MCF 10A (cell line): ENCODE measurements at regions not wholly inside any gene's neighbourhood (a gene's known extent, or its start where the extent isn't known, plus 50 kb on each side); places are given as distances from the start of the nearest gene placed in this dataset.
A peak's percentile ranks its signal among the peaks of the same experiment; 100 is the strongest.
"Not testable (repeated sequence)": the region's sequence is repeated elsewhere in the genome, so short reads cannot be mapped to it uniquely, and the experiment has no call there.

ENCODE experiments used
- BruUV-seq: library from RNA; stranded (reverse); fragments of 400-500 nt; replicated peaks from 2 replicates; lab custom pipeline; 2021; lab: Mats Ljungman, UMichigan
- CTCF ChIA-PET: fragments of 300-600 bp; sonication (Branson Sonifier 250); formaldehyde crosslinking; extraction: SDS; loops from one replicate; lab custom pipeline; 2021; ENCODE audit warnings: antibody characterized with exemption, inconsistent platforms; lab: Yijun Ruan, JAX
- POLR2A ChIA-PET: fragments of 300-600, 350-650 bp; sonication (Branson Sonifier 250); formaldehyde crosslinking; extraction: SDS; loops from one replicate; lab custom pipeline; 2020; ENCODE audit warnings: antibody characterized with exemption, inconsistent platforms; lab: Yijun Ruan, JAX
- DNase-seq: peaks from one replicate; pipeline ENCODE4 v3.0.0-alpha.2; 2018; ENCODE audit not compliant: unreplicated experiment
- H3K27ac Mint-ChIP-seq: one replicate; pipeline ENCODE4 v1.8.0; 2022; ENCODE audit warnings: mild to moderate bottlenecking, low read depth, mixed read lengths; ENCODE audit not compliant: unreplicated experiment
- H3K27me3 Mint-ChIP-seq: one replicate; pipeline ENCODE4 v1.8.0; 2022; ENCODE audit warnings: mixed read lengths; ENCODE audit not compliant: insufficient read depth, unreplicated experiment
- H3K36me3 Mint-ChIP-seq: one replicate; pipeline ENCODE4 v1.8.0; 2022; ENCODE audit warnings: mild to moderate bottlenecking, moderate library complexity, mixed read lengths; ENCODE audit not compliant: insufficient read depth, unreplicated experiment
- H3K4me1 Mint-ChIP-seq: one replicate; pipeline ENCODE4 v1.8.0; 2022; ENCODE audit warnings: mixed read lengths; ENCODE audit not compliant: insufficient read depth, unreplicated experiment
- H3K4me3 Mint-ChIP-seq: one replicate; pipeline ENCODE4 v1.8.0; 2022; ENCODE audit warnings: mild to moderate bottlenecking, moderate library complexity, mixed read lengths; ENCODE audit not compliant: unreplicated experiment
- H3K9me3 Mint-ChIP-seq: one replicate; pipeline ENCODE4 v1.8.0; 2022; ENCODE audit warnings: mixed read lengths; ENCODE audit not compliant: unreplicated experiment
- intact Hi-C: fragments of 100-400 bp; cut with micrococcal nuclease; formaldehyde crosslinking; loops from 2 replicates; pipeline ENCODE4 v1.14.1; 2022
- TF ChIP-seq, protein P1 (sequence below): fragments of 200-600 bp; IDR thresholded peaks from one replicate; pipeline ENCODE4 v1.8.0; 2022; ENCODE audit warnings: antibody characterized with exemption, mild to moderate bottlenecking; ENCODE audit not compliant: unreplicated experiment

DNA sequence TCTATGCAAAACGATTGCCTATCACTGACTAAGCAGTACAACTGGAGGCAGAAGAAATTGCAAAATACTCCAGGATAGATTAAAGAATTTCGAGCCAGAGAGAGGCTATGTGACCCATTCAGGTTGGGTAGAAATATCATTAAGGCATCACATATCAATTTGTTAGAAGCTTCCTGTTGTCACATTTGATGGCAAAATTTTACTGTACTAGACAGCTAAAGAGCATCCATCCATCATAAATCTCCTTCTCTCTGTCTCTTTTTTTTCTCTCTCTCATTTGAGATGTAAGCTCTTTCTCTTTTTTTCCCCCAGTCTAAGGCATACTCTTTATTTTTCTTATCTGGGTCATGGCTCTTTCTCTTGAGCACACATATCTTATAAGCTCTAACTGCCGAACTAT lies 155.7 kb downstream of the EVA1A start:
- intact Hi-C loops, result loop anchor here (1.0 to 10.0 kb wide), 7 partner anchors 110 to 715 kb away; partner anchors contain the start of gene TACR1
- ChIA-PET POLR2A (interaction anchor here (1.1 kb wide), 1 partner anchor 12 kb away, joined by 4 read pairs; no protein-coding TSS in a partner anchor), CTCF (interaction anchor here (0.6 to 6.2 kb wide), 18 partner anchors 8 to 714 kb away, joined by 3 to 66 read pairs (median 4); no protein-coding TSS in a partner anchor)
- BruUV-seq, result no TSS peak
- Mint-ChIP-seq H3K9me3 (no peaks in the 10 kb centered on the region), H3K27me3 (peaks cover 99% of the 10 kb centered on the region), H3K36me3 (no peaks in the 10 kb centered on the region), H3K4me1 (no peaks in the 10 kb centered on the region), H3K4me3 (no peak overlapping the region), H3K27ac (no peak overlapping the region)
- TF ChIP-seq, protein P1, sequence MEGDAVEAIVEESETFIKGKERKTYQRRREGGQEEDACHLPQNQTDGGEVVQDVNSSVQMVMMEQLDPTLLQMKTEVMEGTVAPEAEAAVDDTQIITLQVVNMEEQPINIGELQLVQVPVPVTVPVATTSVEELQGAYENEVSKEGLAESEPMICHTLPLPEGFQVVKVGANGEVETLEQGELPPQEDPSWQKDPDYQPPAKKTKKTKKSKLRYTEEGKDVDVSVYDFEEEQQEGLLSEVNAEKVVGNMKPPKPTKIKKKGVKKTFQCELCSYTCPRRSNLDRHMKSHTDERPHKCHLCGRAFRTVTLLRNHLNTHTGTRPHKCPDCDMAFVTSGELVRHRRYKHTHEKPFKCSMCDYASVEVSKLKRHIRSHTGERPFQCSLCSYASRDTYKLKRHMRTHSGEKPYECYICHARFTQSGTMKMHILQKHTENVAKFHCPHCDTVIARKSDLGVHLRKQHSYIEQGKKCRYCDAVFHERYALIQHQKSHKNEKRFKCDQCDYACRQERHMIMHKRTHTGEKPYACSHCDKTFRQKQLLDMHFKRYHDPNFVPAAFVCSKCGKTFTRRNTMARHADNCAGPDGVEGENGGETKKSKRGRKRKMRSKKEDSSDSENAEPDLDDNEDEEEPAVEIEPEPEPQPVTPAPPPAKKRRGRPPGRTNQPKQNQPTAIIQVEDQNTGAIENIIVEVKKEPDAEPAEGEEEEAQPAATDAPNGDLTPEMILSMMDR, result no peak
- DNase-seq, result no peak

DNA sequence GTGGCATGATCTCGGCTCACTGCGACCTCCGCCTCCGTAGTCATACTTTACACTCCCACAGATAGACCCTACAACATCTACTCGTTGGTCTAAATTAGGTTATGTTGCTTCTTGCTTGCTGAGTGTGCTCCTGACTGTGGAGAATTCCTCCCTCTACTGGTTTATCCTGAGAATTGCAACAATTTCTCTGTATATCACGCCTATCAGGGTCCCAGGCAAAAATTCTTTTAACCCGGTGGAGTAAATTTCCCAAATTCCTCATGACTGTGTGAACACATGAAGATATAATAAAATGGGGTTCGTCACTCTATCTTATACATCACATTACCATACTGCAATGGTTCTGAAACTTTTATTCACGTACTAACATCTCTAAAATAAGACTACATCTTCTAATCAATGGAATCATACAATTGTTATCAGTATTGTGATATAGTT lies 156.7 kb downstream of the EVA1A start:
- DNase-seq, result peak; percentile 58
- no peaks in the 10 kb centered on the region for H3K36me3 Mint-ChIP-seq
- POLR2A ChIA-PET, result interaction anchor here (0.6 kb wide), 1 partner anchor 511 kb away, joined by 3 read pairs; no protein-coding TSS in a partner anchor
- TF ChIP-seq, protein P1, result peak; percentile 86
- no TSS peak for BruUV-seq
- H3K4me3 Mint-ChIP-seq, result no peak overlapping the region
- intact Hi-C loops, result loop anchor here (1.0 to 10.0 kb wide), 7 partner anchors 109 to 714 kb away; partner anchors contain the start of gene TACR1
- H3K27me3 Mint-ChIP-seq, result peaks cover 100% of the 10 kb centered on the region
- CTCF ChIA-PET, result interaction anchor here (0.8 to 6.2 kb wide), 10 partner anchors 9 to 665 kb away, joined by 3 to 66 read pairs (median 4); no protein-coding TSS in a partner anchor
- H3K27ac Mint-ChIP-seq, result no peak overlapping the region
- H3K9me3 Mint-ChIP-seq, result no peaks in the 10 kb centered on the region
- H3K4me1 Mint-ChIP-seq, result no peaks in the 10 kb centered on the region

DNA sequence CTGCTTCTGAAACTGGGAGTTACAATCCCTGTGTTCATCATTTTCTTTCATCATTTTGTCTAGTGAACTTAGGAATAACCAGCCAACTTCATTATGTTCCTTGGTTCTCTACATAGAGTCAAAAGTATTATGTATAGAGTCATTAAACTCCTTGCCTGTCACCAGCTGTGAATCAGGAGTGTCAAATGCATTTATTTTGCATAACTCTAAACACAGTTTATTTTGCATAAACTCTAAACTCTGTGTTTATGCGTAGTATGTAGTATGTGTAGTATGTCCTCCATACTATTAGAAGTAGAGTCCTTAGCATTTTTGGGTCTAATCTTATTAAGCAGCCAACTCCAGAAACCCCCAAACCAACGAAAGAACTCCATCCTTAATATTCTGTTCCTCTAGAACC lies 164.4 kb downstream of the EVA1A start:
- intact Hi-C loops, result no loop called here
- Mint-ChIP-seq H3K36me3 (no peaks in the 10 kb centered on the region), H3K9me3 (no peaks in the 10 kb centered on the region), H3K27ac (no peak overlapping the region), H3K4me1 (no peaks in the 10 kb centered on the region), H3K27me3 (peaks cover 49% of the 10 kb centered on the region), H3K4me3 (no peak overlapping the region)
- TF ChIP-seq, protein P1, result no peak
- POLR2A ChIA-PET, result no interaction called here
- CTCF ChIA-PET, result interaction anchor here (0.6 to 1.3 kb wide), 2 partner anchors 212 to 240 kb away, joined by 3 to 4 read pairs; no protein-coding TSS in a partner anchor
- no peak for DNase-seq
- no TSS peak for BruUV-seq

DNA sequence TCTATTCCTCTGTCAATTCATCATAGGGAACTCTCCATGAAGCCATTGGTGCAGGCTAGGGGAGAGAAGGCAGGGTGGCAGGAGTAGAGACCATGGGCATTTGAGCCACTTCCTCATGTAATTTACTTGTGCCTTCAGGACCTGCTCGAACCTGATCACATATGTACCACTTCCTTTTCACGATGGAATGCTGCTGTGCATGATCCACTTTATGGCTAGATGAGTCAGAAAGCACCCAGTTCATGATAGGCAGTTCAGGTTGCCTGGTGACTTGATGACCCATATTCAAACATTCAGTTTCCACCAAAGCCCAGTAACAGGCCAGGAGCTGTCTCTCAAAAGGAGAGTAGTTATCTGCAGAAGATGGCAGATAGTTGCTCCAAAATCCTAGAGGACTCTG lies 166.0 kb downstream of the EVA1A start:
- H3K4me1 Mint-ChIP-seq, H3K36me3 Mint-ChIP-seq, BruUV-seq, DNase-seq, intact Hi-C loops, H3K9me3 Mint-ChIP-seq, H3K27ac Mint-ChIP-seq, POLR2A ChIA-PET, H3K4me3 Mint-ChIP-seq: not testable (repeated sequence)
- CTCF ChIA-PET, result interaction anchor here (0.6 to 1.3 kb wide), 2 partner anchors 214 to 264 kb away, joined by 4 to 5 read pairs; no protein-coding TSS in a partner anchor
- peaks cover 39% of the 10 kb centered on the region for H3K27me3 Mint-ChIP-seq
